NCI-H1694 (cell line): ENCODE measurements at regions not wholly inside any gene's neighbourhood (a gene's known extent, or its start where the extent isn't known, plus 50 kb on each side); places are given as distances from the start of the nearest gene placed in this dataset.

Experiments used
- DNase-seq: peaks from one replicate; lab custom pipeline; 2025; lab: John Stamatoyannopoulos, UW

- DNase-seq, result no peak
Measured at GRCh38 chr18:59960272-59960671, 60.5 kb downstream of the PMAIP1 start.

GRCh38 chr18:59959606-59960005, 59.8 kb downstream of the PMAIP1 start:
- no peak for DNase-seq

GRCh38 chr18:59959073-59959472, 59.3 kb downstream of the PMAIP1 start:
- DNase-seq, result no peak

- peak; percentile 70 for DNase-seq
Measured at GRCh38 chr18:59957957-59958356, 58.2 kb downstream of the PMAIP1 start.

GRCh38 chr18:59954755-59955156, 55.0 kb downstream of the PMAIP1 start:
- DNase-seq, result no peak

- no peak for DNase-seq
Measured at GRCh38 chr18:59954241-59954640, 54.4 kb downstream of the PMAIP1 start.
